ENCODE measurements at regions not wholly inside any gene's neighbourhood (a gene's known extent, or its start where the extent isn't known, plus 50 kb on each side); places are given as distances from the start of the nearest gene placed in this dataset.
A peak's percentile ranks its signal among the peaks of the same experiment; 100 is the strongest.

GRCh38 chr1:70672442-70672888, 261.4 kb downstream of the CTH start:
- no peaks in the 10 kb centered on the region for H3K4me1 ChIP-seq (replicated peaks in 1 of 2)
- H3K27me3 ChIP-seq = no peaks in the 10 kb centered on the region
- no peak overlapping the region for H3K27ac ChIP-seq
- no peak overlapping the region for H3K4me3 ChIP-seq
- no peaks in the 10 kb centered on the region for H3K36me3 ChIP-seq (replicated peaks in 1 of 2)
- TF ChIP-seq, protein P1, sequence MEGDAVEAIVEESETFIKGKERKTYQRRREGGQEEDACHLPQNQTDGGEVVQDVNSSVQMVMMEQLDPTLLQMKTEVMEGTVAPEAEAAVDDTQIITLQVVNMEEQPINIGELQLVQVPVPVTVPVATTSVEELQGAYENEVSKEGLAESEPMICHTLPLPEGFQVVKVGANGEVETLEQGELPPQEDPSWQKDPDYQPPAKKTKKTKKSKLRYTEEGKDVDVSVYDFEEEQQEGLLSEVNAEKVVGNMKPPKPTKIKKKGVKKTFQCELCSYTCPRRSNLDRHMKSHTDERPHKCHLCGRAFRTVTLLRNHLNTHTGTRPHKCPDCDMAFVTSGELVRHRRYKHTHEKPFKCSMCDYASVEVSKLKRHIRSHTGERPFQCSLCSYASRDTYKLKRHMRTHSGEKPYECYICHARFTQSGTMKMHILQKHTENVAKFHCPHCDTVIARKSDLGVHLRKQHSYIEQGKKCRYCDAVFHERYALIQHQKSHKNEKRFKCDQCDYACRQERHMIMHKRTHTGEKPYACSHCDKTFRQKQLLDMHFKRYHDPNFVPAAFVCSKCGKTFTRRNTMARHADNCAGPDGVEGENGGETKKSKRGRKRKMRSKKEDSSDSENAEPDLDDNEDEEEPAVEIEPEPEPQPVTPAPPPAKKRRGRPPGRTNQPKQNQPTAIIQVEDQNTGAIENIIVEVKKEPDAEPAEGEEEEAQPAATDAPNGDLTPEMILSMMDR (IDR thresholded peaks at IDR 0.05) = no peak
- TF ChIP-seq POLR2A (IDR thresholded peaks at IDR 0.05) = no peak
- intact Hi-C loops (cut with DNase I) = no loop called here
- no peaks in the 10 kb centered on the region for H3K9me3 ChIP-seq (replicated peaks in 1 of 3)
- WGBS, 4 donors = 63 to 75% (median 67%) methylated on average over 3 of the region's 3 CpGs
- DNase-seq = no peak

DNA sequence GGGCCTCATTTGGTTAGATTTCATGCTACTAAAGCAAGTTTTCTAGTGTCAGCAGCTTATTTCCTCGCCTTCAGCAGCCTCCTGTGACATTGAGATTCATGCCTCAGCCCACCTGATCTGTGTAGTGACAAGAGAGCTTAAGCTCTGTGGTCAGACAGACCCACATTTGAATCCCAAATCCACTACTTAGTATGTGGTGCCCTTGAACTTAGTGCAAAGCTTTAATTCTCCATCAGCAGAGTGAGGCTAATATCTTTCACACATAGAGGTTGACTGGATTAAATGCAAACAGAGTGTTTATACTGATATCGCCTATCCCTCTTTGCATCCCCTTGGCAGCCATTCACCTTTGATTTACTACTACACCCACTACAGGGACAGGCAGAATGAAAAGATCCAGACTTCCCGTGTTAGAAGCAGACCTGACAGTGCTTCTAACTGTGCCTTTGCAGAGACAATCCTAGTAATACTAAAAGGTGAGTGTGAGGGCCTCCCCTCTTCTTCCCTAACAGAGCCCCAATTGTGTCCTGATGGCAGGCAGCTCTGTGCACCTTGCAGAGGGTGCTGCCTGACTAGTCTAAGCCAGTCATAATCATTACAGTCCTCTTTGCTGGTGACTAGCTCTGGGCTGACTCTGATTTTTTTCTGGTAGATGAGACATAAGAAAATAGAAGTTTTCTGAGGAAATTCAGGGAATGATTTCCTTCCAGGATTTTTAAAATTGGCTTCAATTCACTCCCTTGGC, 264.0 kb downstream of the CTH start:
- DNase-seq = no peak
- WGBS, 4 donors = 57 to 60% (median 59%) methylated on average over 3 of the region's 3 CpGs
- H3K4me1 ChIP-seq (replicated peaks in 1 of 2) = no peaks in the 10 kb centered on the region
- TF ChIP-seq POLR2A (IDR thresholded peaks at IDR 0.05) = no peak
- TF ChIP-seq, protein P1 (IDR thresholded peaks at IDR 0.05) = no peak
- intact Hi-C loops (cut with DNase I) = no loop called here
- no peak overlapping the region for H3K4me3 ChIP-seq
- H3K36me3 ChIP-seq (replicated peaks in 1 of 2) = no peaks in the 10 kb centered on the region
- no peak overlapping the region for H3K27ac ChIP-seq
- H3K9me3 ChIP-seq (replicated peaks in 1 of 3) = no peaks in the 10 kb centered on the region
- H3K27me3 ChIP-seq = no peaks in the 10 kb centered on the region

- no peak for DNase-seq
- H3K36me3 ChIP-seq (replicated peaks in 1 of 2) = no peaks in the 10 kb centered on the region
- no peaks in the 10 kb centered on the region for H3K4me1 ChIP-seq (replicated peaks in 1 of 2)
- intact Hi-C loops (cut with DNase I) = no loop called here
- no peak for TF ChIP-seq POLR2A (IDR thresholded peaks at IDR 0.05)
- TF ChIP-seq, protein P1 (IDR thresholded peaks at IDR 0.05) = no peak
- H3K9me3 ChIP-seq (replicated peaks in 1 of 3) = no peaks in the 10 kb centered on the region
- no peak overlapping the region for H3K4me3 ChIP-seq
- no peak overlapping the region for H3K27ac ChIP-seq
- no peaks in the 10 kb centered on the region for H3K27me3 ChIP-seq
- WGBS, 4 donors = 36 to 66% (median 39%) methylated on average over 5 of the region's 5 CpGs
Observed at GRCh38 chr1:70675737-70676156, 264.7 kb downstream of the CTH start.

DNA sequence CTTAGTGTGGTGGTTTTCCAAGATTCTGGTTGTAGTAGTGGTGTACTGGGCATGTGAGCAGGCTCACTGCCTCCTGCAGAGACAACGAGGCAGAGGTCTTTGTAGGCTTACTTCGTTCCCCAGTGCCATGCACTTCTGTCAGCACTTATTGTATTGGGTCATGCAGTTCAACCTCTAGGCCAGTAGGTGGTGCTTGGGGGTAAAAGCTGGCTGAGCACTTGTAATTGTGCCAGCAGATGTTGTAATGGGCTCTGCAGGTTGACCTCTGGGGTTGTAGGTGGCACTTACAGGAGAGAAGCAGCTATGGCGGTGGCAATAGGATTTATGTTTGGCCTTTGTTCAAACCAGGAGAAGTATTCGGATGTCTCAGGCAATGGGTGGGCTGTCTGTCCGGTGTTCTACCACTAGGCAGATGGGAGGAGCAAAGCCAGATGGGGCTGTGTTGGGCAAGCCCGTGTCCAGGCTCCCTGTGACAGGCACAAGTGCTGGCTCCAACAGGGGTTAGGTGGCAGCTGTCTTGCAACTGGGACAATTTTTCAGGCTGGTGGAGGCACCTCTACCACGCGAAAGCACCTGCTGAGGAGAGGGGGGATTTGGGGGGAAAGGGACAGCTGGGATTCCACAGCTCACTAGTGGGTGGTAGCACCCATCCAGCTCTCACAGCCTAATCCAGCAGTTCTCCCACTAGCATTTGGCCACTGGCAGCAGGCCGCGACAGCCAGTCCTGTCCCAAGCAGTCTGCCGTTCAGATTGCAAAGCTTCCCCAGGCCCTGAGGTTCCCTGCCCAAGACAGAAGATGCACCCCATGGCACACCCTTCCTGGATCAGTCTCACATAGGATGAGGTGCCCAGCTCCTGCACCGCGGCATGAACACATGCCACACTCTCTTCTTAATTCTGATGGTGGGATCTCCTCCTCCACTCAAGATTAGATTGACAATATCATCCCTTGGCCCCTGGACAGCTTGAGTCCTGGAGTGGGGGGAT, 274.5 kb downstream of the CTH start:
- Histone ChIP-seq H3K9me3 (replicated peaks in 1 of 3) (no peaks in the 10 kb centered on the region), H3K4me3 (no peak overlapping the region), H3K27ac (no peak overlapping the region), H3K27me3 (no peaks in the 10 kb centered on the region), H3K36me3 (replicated peaks in 1 of 2) (no peaks in the 10 kb centered on the region), H3K4me1 (replicated peaks in 1 of 2) (no peaks in the 10 kb centered on the region)
- intact Hi-C loops (cut with DNase I) = loop anchor here (5.0 kb wide), 1 partner anchor 362 kb away; the partner anchor contains the start of gene PTGER3 (in 2 of the 2)
- peak; percentile 60 to 88 (median 76) for DNase-seq
- TF ChIP-seq, protein P1 (IDR thresholded peaks at IDR 0.05) = peak; percentile 81 to 92 (median 90)
- no peak for TF ChIP-seq POLR2A (IDR thresholded peaks at IDR 0.05)
- 69 to 78% (median 73%) methylated on average over 7 to 13 of the region's 13 CpGs for WGBS, 4 donors

Data from adrenal gland (tissue), 9 donors.